DOHH2 (cell line): ENCODE measurements at regions not wholly inside any gene's neighbourhood (a gene's known extent, or its start where the extent isn't known, plus 50 kb on each side); places are given as distances from the start of the nearest gene placed in this dataset.

Experiments used
- EZH2phosphoT487 ChIP-seq: fragments of 200-600 bp; sonication (generic); IDR thresholded peaks from 2 replicates; pipeline ENCODE4 v1.6.1; 2017; ENCODE audit warnings: borderline replicate concordance, mild to moderate bottlenecking, antibody characterized with exemption, low read length, moderate library complexity, mixed read lengths
- TF ChIP-seq, protein P1 (sequence below): fragments of 200-600 bp; sonication (generic); IDR thresholded peaks from one replicate; pipeline ENCODE4 v1.5.1; 2014; ENCODE audit warnings: antibody characterized with exemption, mild to moderate bottlenecking, low read depth, low read length; ENCODE audit not compliant: poor library complexity, severe bottlenecking

DNA sequence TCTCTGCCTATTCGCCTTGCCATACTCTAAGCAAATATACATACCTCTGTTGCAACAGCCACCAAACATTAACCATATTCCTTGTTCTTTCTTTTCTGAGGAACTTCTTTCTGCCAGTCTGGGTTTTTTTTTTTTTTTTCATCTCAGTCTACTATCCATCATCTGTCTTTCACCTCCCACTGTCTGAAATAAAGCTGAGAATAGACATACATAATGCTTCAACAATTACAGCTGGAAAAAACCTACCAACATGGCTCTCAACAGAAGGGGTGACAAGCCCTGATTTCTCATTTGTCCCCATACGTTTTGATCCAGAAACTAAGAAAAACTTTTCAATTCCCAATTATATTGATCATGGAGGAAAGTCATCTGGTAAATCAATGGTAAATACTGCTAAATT lies 728.8 kb upstream of the POU3F3 start:
- TF ChIP-seq, protein P1, sequence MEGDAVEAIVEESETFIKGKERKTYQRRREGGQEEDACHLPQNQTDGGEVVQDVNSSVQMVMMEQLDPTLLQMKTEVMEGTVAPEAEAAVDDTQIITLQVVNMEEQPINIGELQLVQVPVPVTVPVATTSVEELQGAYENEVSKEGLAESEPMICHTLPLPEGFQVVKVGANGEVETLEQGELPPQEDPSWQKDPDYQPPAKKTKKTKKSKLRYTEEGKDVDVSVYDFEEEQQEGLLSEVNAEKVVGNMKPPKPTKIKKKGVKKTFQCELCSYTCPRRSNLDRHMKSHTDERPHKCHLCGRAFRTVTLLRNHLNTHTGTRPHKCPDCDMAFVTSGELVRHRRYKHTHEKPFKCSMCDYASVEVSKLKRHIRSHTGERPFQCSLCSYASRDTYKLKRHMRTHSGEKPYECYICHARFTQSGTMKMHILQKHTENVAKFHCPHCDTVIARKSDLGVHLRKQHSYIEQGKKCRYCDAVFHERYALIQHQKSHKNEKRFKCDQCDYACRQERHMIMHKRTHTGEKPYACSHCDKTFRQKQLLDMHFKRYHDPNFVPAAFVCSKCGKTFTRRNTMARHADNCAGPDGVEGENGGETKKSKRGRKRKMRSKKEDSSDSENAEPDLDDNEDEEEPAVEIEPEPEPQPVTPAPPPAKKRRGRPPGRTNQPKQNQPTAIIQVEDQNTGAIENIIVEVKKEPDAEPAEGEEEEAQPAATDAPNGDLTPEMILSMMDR: no peak
- TF ChIP-seq EZH2phosphoT487: no peak
